ENCODE measurements at regions not wholly inside any gene's neighbourhood (a gene's known extent, or its start where the extent isn't known, plus 50 kb on each side); places are given as distances from the start of the nearest gene placed in this dataset.

GRCh38 chr4:60799214-60799613, 400.9 kb upstream of the ADGRL3 start:
- H3K4me2 ChIP-seq (ENCODE audit: low read depth, low read length), result no peak overlapping the region
- in situ Hi-C loops (cut with HindIII; ENCODE audit: extremely low pct_ligation_motif_present, low pct_unique_long_range_greater_than_20kb), result no loop called here

GRCh38 chr4:60800701-60801100, 399.4 kb upstream of the ADGRL3 start:
- in situ Hi-C loops (cut with HindIII; ENCODE audit: extremely low pct_ligation_motif_present, low pct_unique_long_range_greater_than_20kb), result no loop called here

More at GRCh38 chr4:60799214-60799613, 400.9 kb upstream of the ADGRL3 start:
- no peaks in the 10 kb centered on the region for H4K20me1 ChIP-seq (ENCODE audit: insufficient read depth, low read length)
- ATAC-seq, result no peak
- H3K4me1 ChIP-seq (ENCODE audit: insufficient read depth, low read length), result no peaks in the 10 kb centered on the region
- TF ChIP-seq ZNF292 (CRISPR knock-in tag; IDR thresholded peaks at IDR 0.05; ENCODE audit: borderline replicate concordance, low read depth), result no peak
- peak; percentile 43 to 78; a peak in 3 of 4 replicates for TF ChIP-seq MAFK (conservative IDR thresholded peaks at IDR 0.05 in 1 of 2, IDR thresholded peaks at IDR 0.05 in 1 of 2; ENCODE audit: low read length in 2 of 2)
- TF ChIP-seq MAFF (IDR thresholded peaks at IDR 0.05; ENCODE audit: low read depth, low read length), result peak; percentile 61; the same call in 1 of the 2 replicates
- 10% methylated on average over 4 of the region's 4 CpGs for WGBS (ENCODE audit: low lambda C conversion rate)
- no peaks in the 10 kb centered on the region for H3K79me2 ChIP-seq (ENCODE audit: insufficient read depth, low read length)
- no peaks in the 10 kb centered on the region for H3K36me3 ChIP-seq (replicated peaks in 1 of 2; ENCODE audit: control insufficient read depth in 1 of 2, insufficient read depth in 2 of 2, low read length in 2 of 2)
- H3K4me3 ChIP-seq (replicated peaks in 1 of 3; ENCODE audit: insufficient read depth in 1 of 3, low read depth in 2 of 3, low read length in 3 of 3), result no peak overlapping the region
- H3K9me3 ChIP-seq (ENCODE audit: low read length), result no peaks in the 10 kb centered on the region
- CTCF ChIA-PET (ENCODE audit: low intra/inter-chr PET ratio, low total read pairs), result no interaction called here
- H3K27ac ChIP-seq (ENCODE audit: extremely low read length, insufficient read depth, low read length), result no peak overlapping the region
- intact Hi-C loops (cut with micrococcal nuclease; ENCODE audit: unreplicated experiment), result no loop called here
- H2AFZ ChIP-seq (ENCODE audit: low read length), result no peak overlapping the region
- no peak for FAIRE-seq
- POLR2A ChIA-PET, result no interaction called here
- no peaks in the 10 kb centered on the region for H3K27me3 ChIP-seq (ENCODE audit: control insufficient read depth in 1 of 2, insufficient read depth in 2 of 2, low read length in 2 of 2)
- BruUV-seq (replicated peaks), result no TSS peak
- no peak for DNase-seq (ENCODE audit: low spot score)
- H3K9ac ChIP-seq (ENCODE audit: insufficient read depth, low read depth, low read length), result no peak overlapping the region

More at GRCh38 chr4:60800701-60801100, 399.4 kb upstream of the ADGRL3 start:
- H3K9ac ChIP-seq (ENCODE audit: insufficient read depth, low read depth, low read length), result no peak overlapping the region
- ChIA-PET CTCF (ENCODE audit: low intra/inter-chr PET ratio, low total read pairs) (no interaction called here), POLR2A (no interaction called here)
- no peaks in the 10 kb centered on the region for H4K20me1 ChIP-seq (ENCODE audit: insufficient read depth, low read length)
- no peaks in the 10 kb centered on the region for H3K27me3 ChIP-seq (ENCODE audit: control insufficient read depth in 1 of 2, insufficient read depth in 2 of 2, low read length in 2 of 2)
- H3K4me2 ChIP-seq (ENCODE audit: low read depth, low read length), result no peak overlapping the region
- no peak for TF ChIP-seq ZNF749 (CRISPR knock-in tag; IDR thresholded peaks at IDR 0.05; ENCODE audit: borderline replicate concordance)
- TF ChIP-seq JUNB (CRISPR knock-in tag; IDR thresholded peaks at IDR 0.05; ENCODE audit: borderline replicate concordance), result no peak
- no peak for TF ChIP-seq ZNF207 (IDR thresholded peaks at IDR 0.05; ENCODE audit: borderline replicate concordance)
- TF ChIP-seq ZNF773 (CRISPR knock-in tag; IDR thresholded peaks at IDR 0.05; ENCODE audit: borderline replicate concordance), result no peak
- TF ChIP-seq ZNF777 (CRISPR knock-in tag; IDR thresholded peaks at IDR 0.05), result no peak
- no peak for TF ChIP-seq CEBPB (IDR thresholded peaks at IDR 0.05; ENCODE audit: borderline replicate concordance, low read depth, low read length)
- TF ChIP-seq ZMAT3 (CRISPR knock-in tag; conservative IDR thresholded peaks at IDR 0.05), result no peak
- no peak for TF ChIP-seq FOXO4 (CRISPR knock-in tag; conservative IDR thresholded peaks at IDR 0.05)
- no peak for TF ChIP-seq ZNF547 (CRISPR knock-in tag; IDR thresholded peaks at IDR 0.05)
- TF ChIP-seq ZNF782 (CRISPR knock-in tag; IDR thresholded peaks at IDR 0.05; ENCODE audit: borderline replicate concordance), result no peak
- TF ChIP-seq RARG (CRISPR knock-in tag; IDR thresholded peaks at IDR 0.05; ENCODE audit: low read depth), result no peak
- TF ChIP-seq ZBTB21 (CRISPR knock-in tag; IDR thresholded peaks at IDR 0.05), result no peak
- no peak for TF ChIP-seq ZNF550 (CRISPR knock-in tag; IDR thresholded peaks at IDR 0.05; ENCODE audit: borderline replicate concordance)
- TF ChIP-seq TFE3 (CRISPR knock-in tag; IDR thresholded peaks at IDR 0.05), result no peak
- TF ChIP-seq MXD1 (CRISPR knock-in tag; IDR thresholded peaks at IDR 0.05), result no peak
- no peaks in the 10 kb centered on the region for H3K9me3 ChIP-seq (ENCODE audit: low read length)
- WGBS (ENCODE audit: low lambda C conversion rate), result 29% methylated on average over 2 of the region's 2 CpGs
- no peak overlapping the region for H3K4me3 ChIP-seq (replicated peaks in 1 of 3; ENCODE audit: insufficient read depth in 1 of 3, low read depth in 2 of 3, low read length in 3 of 3)
- intact Hi-C loops (cut with micrococcal nuclease; ENCODE audit: unreplicated experiment), result no loop called here
- FAIRE-seq (no peak), ATAC-seq (no peak), DNase-seq (ENCODE audit: low spot score) (no peak)
- no peaks in the 10 kb centered on the region for H3K36me3 ChIP-seq (replicated peaks in 1 of 2; ENCODE audit: control insufficient read depth in 1 of 2, insufficient read depth in 2 of 2, low read length in 2 of 2)
- H3K27ac ChIP-seq (ENCODE audit: extremely low read length, insufficient read depth, low read length), result no peak overlapping the region
- no peak overlapping the region for H2AFZ ChIP-seq (ENCODE audit: low read length)
- H3K79me2 ChIP-seq (ENCODE audit: insufficient read depth, low read length), result no peaks in the 10 kb centered on the region
- H3K4me1 ChIP-seq (ENCODE audit: insufficient read depth, low read length), result no peaks in the 10 kb centered on the region
- no TSS peak for BruUV-seq (replicated peaks)
